ENCODE measurements at regions not wholly inside any gene's neighbourhood (a gene's known extent, or its start where the extent isn't known, plus 50 kb on each side); places are given as distances from the start of the nearest gene placed in this dataset.

DNA sequence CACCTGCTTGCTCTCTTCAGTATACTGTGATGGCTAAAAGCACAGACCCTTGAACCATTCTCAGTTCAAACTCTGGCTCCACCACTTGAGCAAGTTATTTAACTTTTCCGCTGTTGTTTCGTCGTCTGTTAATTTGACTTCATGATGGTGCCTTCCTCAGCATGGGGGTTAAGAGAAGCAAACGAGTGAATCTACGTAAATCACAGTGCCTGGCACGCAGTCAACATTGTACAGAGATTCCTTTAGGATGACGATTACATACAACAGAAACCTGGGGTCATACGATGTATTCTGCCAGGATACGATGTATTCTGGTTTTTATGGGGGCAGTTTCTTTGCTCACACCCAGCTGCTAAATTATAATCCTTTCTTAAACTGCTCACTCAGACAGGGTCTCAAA is 515.6 kb downstream of the CCDC171 start:
- no peak for DNase-seq
- H3K27me3 ChIP-seq (ENCODE audit: control insufficient read depth, insufficient read depth, low read length): no peaks in the 10 kb centered on the region
- no peaks in the 10 kb centered on the region for H3K36me3 ChIP-seq (replicated peaks; ENCODE audit: control insufficient read depth, insufficient read depth, low read length)
- H3K4me3 ChIP-seq (ENCODE audit: insufficient read depth, low read depth, low read length): no peak overlapping the region

DNA sequence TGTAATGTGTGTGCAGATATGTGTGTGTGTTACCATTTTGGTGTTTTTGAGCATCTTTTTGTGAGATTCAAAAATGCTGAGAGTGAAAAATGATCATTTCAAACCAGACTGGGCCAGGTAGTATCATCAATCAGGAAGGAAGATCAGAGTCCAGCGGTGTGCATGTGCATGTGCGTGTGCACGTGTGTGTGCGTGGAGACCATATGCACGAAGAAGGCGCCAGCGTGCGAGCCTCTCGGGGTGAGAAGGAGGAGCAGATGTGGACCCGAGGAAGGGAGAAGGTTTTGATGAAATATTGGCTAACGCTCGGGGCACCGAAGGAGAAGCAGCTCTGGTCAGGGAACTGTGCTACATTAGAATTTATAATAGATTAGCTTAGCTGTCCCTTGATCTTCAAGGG is 516.4 kb downstream of the CCDC171 start:
- Histone ChIP-seq H3K27me3 (ENCODE audit: control insufficient read depth, insufficient read depth, low read length) (no peaks in the 10 kb centered on the region), H3K4me3 (ENCODE audit: insufficient read depth, low read depth, low read length) (no peak overlapping the region), H3K36me3 (replicated peaks; ENCODE audit: control insufficient read depth, insufficient read depth, low read length) (no peaks in the 10 kb centered on the region)
- no peak for DNase-seq

DNA sequence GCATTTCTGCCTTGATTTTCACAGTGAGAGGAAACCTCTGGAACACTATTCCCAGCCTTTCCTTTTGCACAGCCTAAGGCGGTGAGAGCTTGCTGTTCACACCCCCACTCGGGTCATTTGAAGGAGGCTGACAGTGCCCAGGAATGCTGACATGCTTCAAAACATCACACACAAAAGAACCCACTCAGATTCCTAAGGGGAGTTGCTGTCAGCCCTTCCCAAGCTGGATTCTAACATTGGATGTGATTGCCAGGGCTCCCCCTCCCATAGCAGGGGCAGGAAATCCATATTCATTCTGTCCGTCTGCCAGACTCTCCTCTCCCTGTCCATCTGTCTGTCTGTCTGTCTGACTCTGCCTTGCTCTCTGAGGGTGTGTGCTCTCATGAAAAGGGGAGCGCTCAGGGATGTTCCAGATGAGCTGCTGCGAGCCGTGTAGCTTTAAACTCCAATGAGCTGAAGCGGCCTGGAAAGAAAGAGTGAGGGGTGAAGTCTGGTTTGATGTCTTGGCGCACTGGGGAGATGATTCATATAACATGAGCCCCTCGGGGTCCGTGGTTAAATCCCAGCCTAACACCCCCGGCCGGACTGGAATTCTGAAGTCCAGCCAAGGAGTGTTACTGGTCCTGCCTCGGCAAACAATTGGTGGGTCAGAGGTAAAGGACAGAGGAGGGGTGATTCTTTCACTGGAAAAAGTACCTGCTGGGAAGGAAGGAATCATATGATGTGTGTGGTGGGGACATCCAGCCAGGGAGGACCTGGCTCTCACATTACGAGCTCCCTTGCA is 517.0 kb downstream of the CCDC171 start:
- DNase-seq: no peak
- H3K27me3 ChIP-seq (ENCODE audit: control insufficient read depth, insufficient read depth, low read length): no peaks in the 10 kb centered on the region
- H3K36me3 ChIP-seq (replicated peaks; ENCODE audit: control insufficient read depth, insufficient read depth, low read length): no peaks in the 10 kb centered on the region
- H3K4me3 ChIP-seq (ENCODE audit: insufficient read depth, low read depth, low read length): no peak overlapping the region

DNA sequence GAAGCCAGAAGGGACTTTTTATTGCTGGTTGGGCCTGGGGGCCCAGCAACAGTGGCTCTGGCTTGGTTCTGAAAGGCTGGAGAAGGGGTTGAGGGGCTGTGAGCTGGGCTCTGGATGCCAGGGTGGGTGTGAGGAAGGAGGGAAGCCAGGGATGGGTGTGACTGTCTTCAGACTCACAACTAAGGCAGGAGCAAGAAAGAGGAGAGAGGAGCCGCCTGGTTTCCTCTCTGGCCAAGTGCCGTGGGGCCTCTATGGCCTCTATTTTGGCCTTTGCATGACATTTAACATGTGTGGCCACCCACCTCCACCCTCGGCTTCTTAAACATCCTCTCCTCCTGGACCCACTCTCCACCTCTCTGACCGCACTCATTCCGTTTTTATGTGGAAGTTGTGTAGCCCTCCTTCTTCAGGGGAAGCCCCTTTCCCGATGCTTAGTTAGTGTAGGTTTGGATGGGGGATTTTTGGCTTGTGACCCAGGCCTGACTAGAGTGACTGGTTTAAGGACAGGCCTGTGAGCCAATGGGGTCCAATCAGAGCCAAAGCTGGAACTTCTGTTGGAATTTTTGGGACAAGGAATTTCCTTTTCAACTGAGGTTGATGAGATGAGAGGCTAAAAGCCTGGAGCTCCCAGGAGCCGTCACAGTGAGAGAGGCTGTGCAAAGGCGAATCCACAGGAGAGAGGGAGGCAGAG is 517.8 kb downstream of the CCDC171 start:
- no peak for DNase-seq
- Histone ChIP-seq H3K36me3 (replicated peaks; ENCODE audit: control insufficient read depth, insufficient read depth, low read length) (no peaks in the 10 kb centered on the region), H3K4me3 (ENCODE audit: insufficient read depth, low read depth, low read length) (no peak overlapping the region)

DNA sequence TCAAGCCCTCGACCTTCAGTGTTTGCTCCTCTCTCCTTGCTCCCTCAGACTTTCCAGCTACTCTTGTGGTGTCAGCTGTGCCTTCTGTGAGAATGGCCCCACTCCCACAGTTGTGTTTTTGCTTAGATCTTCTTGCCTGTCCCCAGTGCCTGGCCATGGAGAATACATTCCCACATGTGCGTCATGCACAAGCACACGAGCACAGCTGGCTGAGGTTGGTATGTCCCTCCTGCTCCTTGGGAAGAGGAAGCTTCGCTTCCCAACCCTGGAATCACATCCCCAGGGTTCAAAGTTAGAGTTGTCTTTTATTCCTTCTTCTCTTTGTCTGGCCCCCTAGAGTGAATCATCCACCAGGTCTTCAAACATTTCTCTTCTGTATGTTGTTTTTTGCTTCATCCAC is 518.6 kb downstream of the CCDC171 start:
- Histone ChIP-seq H3K4me3 (ENCODE audit: insufficient read depth, low read depth, low read length) (no peak overlapping the region), H3K36me3 (replicated peaks; ENCODE audit: control insufficient read depth, insufficient read depth, low read length) (no peaks in the 10 kb centered on the region), H3K27me3 (ENCODE audit: control insufficient read depth, insufficient read depth, low read length) (no peaks in the 10 kb centered on the region)
- no peak for DNase-seq

More for the DNA sequence above, 517.8 kb downstream of the CCDC171 start:
- H3K27me3 ChIP-seq (ENCODE audit: control insufficient read depth, insufficient read depth, low read length): no peaks in the 10 kb centered on the region

DNA sequence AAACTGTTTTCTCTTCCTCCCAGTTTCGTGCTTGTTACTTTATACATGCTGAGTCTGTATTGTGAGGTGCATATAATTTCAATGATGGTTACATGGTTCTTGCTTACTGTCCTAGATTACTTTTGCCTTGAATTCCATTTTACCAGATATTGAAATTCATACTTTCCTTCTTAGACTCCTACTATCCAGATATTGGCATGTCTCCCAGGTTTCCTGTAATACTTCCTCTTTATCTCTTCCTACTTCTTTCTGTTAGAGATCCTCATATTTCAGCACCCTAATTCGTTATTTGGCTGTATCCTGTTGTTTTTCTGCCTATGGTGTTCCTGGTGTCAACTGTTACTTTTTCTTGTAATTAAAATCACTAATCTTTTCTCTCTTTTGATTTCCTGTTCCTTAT is 522.1 kb downstream of the CCDC171 start:
- Histone ChIP-seq H3K36me3 (replicated peaks; ENCODE audit: control insufficient read depth, insufficient read depth, low read length) (no peaks in the 10 kb centered on the region), H3K4me3 (ENCODE audit: insufficient read depth, low read depth, low read length) (no peak overlapping the region), H3K27me3 (ENCODE audit: control insufficient read depth, insufficient read depth, low read length) (no peaks in the 10 kb centered on the region)
- DNase-seq: no peak

DNA sequence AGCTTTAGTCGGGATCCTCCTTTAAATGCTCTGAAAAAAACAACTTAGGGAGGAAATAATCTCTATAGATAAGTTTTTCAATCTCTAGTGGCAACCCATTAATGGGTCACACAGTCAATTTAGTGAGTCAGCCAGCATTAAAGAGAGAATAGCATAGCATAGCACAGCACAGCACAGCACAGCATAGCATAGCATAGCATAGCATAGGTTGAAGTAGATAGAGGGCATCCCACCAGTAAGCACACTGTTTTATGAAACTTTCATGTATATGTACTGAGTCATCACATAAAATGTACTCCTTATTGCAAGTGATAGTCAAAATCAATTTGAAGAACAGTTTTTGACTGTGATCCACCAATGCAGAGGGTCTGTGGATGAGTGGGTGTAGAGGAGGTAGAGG is 522.9 kb downstream of the CCDC171 start:
- H3K36me3 ChIP-seq (replicated peaks; ENCODE audit: control insufficient read depth, insufficient read depth, low read length): no peaks in the 10 kb centered on the region
- H3K4me3 ChIP-seq (ENCODE audit: insufficient read depth, low read depth, low read length): no peak overlapping the region
- no peak for DNase-seq
- H3K27me3 ChIP-seq (ENCODE audit: control insufficient read depth, insufficient read depth, low read length): no peaks in the 10 kb centered on the region

DNA sequence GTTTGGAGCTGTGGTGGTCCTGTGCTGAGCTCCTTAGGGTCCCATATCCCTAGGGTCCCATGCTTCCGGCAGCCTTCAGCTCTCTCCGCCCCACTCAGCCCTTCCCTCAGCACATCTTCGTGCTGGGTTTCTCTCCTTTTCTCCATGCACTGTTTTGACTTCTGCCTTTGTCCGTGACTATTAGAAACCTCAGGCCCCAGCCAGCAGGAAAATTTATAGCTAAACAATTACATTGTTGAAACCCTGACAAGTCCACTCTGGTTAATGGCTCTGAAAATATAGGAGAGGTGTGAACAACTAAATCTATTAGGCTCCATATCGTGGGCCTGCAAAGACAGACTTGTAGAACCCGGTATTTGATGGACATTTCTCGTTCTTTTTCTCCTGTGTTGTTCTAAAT is 523.7 kb downstream of the CCDC171 start:
- Histone ChIP-seq H3K27me3 (ENCODE audit: control insufficient read depth, insufficient read depth, low read length) (no peaks in the 10 kb centered on the region), H3K4me3 (ENCODE audit: insufficient read depth, low read depth, low read length) (no peak overlapping the region), H3K36me3 (replicated peaks; ENCODE audit: control insufficient read depth, insufficient read depth, low read length) (no peaks in the 10 kb centered on the region)
- no peak for DNase-seq

DNA sequence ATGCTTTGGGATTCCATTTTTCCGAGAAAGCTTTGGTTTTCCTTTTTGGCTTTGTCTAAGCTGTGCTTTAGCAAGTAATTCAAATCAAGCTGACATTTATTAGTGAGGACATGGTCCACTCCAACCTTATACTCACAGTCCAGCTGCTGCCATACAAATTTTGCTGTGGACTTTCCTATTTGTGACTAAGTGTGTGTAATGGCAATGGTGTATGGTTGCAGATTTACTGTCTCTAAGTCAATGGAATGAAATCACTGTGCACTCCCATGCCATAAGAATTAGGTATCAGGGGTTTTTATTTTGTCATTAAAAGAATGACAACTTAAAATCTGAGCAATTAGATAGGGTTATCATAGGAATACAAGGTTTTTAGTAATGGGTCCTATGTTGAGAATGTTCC is 530.0 kb downstream of the CCDC171 start:
- Histone ChIP-seq H3K27me3 (ENCODE audit: control insufficient read depth, insufficient read depth, low read length) (no peaks in the 10 kb centered on the region), H3K4me3 (ENCODE audit: insufficient read depth, low read depth, low read length) (no peak overlapping the region), H3K36me3 (replicated peaks; ENCODE audit: control insufficient read depth, insufficient read depth, low read length) (no peaks in the 10 kb centered on the region)
- DNase-seq: no peak

DNA sequence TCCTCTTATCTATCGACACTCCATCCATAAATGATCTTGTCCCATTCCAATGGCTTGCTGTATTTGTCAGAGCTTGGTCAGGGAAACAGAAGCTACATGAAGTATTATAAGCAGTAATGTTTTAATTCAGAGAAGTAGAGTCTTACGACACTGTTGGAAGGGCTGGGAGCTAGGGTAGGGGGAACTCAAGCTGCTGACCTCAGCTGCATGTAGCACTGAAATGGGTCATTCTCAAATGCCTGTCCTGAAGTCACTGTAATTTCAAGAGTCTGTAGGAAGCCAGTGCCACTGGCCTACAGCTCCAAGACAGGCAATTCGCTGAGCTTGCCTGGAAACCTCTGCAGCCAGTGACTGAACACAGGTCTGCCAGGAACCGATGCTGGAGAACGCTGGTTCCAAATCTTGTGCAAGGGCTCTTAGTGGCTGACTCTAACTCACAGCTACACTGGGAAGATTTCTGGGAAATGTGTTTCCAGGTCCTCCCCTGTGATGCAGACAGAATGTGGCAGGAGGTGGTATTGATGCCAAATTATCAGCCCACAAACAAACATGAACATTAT is 532.4 kb downstream of the CCDC171 start:
- Histone ChIP-seq H3K4me3 (ENCODE audit: insufficient read depth, low read depth, low read length) (no peak overlapping the region), H3K27me3 (ENCODE audit: control insufficient read depth, insufficient read depth, low read length) (no peaks in the 10 kb centered on the region), H3K36me3 (replicated peaks; ENCODE audit: control insufficient read depth, insufficient read depth, low read length) (no peaks in the 10 kb centered on the region)
- DNase-seq: no peak

DNA sequence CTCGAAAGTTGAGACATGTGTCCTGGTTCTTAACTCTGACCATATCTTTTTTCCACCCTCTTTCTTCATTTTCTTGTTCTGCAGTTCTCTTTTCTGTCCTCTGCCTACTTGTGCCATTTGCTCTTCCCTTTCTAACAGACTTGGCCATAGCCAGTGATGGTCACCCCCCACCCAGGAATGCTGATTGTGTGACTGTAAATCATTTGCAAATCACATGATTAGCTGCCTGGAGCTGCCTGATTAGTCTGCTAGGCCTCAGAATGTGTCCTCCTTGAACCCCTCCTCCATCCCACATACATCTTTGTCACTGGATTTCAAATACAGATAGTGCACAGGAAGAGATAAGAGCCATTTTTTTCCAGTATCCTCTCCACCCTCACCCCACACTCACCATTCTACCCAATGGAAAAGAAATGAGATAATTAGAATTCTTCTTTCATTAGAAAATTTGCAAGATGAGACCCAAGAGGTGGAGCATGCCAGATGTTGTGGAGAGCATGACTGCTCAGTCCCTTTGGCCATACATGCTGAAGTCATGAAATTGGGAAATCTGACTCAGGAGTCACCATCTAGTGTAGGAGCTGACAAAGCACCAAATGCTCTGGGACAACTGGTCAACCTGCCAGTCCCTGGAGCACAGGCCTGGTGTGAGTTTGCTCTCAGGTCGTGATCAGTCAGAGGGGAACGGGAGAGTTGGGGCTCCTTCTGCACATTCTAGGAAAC is 538.2 kb downstream of the CCDC171 start:
- no peak overlapping the region for H3K4me3 ChIP-seq (ENCODE audit: insufficient read depth, low read depth, low read length)
- no peaks in the 10 kb centered on the region for H3K27me3 ChIP-seq (ENCODE audit: control insufficient read depth, insufficient read depth, low read length)
- DNase-seq: no peak
- no peaks in the 10 kb centered on the region for H3K36me3 ChIP-seq (replicated peaks; ENCODE audit: control insufficient read depth, insufficient read depth, low read length)

DNA sequence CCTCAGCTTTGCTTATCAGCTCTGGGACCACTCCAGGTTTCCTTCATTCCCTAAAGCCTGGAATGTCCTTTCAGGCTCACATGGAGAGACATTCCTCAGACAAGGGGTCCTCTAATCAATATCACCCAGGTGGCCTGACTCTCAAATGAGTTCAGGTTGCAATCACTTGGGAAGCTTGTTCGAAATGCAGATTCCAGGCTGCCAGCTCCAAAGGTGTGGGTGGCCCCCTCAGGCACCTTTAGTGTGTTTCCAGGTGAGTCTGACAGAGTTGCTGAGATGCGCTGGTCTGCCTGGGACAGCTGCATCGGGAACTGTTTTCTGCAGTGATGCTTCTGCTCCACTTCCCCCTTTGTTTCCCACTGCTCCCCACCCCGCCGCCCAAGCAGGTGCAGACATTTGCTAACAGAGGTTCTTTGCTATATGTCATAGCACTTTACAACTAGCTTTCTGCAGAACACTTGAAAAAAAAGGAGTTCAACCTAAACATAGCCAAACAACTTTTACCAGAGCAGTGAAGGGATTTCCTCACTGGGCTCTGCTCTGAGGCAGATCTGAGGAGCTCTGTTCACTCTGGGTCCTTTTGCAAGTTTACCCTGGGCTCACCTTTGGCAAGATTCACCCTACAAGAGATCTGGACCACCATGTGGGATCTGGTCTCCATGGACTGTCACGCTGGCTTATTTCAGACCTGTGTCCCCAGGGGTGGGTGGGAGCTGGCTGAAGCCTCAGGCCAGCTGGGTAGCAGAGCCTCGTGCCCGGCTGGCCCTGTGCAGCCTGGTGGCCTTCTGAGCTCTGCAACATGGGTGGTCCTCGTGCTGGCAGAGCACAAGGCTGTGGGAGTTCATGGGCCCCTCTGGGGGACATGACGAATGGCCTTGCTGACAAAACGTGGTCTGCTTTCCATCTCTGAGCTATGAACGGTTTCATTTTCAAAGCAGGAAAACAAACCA is 539.6 kb downstream of the CCDC171 start:
- Histone ChIP-seq H3K36me3 (replicated peaks; ENCODE audit: control insufficient read depth, insufficient read depth, low read length) (no peaks in the 10 kb centered on the region), H3K4me3 (ENCODE audit: insufficient read depth, low read depth, low read length) (no peak overlapping the region), H3K27me3 (ENCODE audit: control insufficient read depth, insufficient read depth, low read length) (no peaks in the 10 kb centered on the region)
- no peak for DNase-seq

DNA sequence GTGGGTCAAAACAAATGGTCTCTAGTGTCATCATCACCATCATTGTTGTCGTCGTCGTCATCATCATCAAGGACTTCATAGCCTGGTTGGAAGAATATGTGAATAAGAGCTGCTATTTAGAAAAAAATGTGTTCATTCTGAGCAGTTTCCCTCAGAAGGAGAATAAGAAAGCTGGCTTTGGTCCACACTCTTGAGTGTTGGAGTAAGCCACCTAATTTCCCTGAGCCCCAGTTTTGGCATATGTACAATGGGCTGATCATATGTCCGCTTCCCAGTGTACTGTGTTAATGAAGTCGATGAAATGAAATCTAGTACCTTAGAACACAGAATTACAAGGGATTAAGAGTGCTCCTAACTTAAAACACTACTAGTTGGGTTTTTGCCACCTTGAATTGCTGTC is 545.5 kb downstream of the CCDC171 start:
- Histone ChIP-seq H3K27me3 (ENCODE audit: control insufficient read depth, insufficient read depth, low read length) (no peaks in the 10 kb centered on the region), H3K4me3 (ENCODE audit: insufficient read depth, low read depth, low read length) (no peak overlapping the region), H3K36me3 (replicated peaks; ENCODE audit: control insufficient read depth, insufficient read depth, low read length) (no peaks in the 10 kb centered on the region)
- no peak for DNase-seq
